ENCODE measurements at regions not wholly inside any gene's neighbourhood (a gene's known extent, or its start where the extent isn't known, plus 50 kb on each side); places are given as distances from the start of the nearest gene placed in this dataset.

DNA sequence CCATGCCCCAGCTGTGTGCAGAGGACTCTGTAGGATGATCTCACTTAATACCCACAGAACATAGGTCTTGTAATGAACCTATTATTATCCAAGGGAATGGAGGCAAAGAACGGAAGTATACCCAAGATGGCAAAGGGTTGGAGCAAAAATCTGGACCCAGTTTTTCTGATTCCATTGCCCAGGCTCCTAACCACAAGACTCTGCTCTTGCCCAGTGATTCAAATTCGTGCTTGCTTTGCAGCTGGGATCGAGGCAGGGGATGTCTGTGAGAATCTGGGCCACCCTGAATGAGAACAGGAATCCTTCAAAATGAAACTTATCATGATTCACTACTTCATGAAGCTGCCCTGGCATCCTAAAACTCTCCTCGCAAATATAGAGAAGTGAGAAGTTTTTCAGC, 97.5 kb upstream of the KCNJ6 start:
- H3K27ac ChIP-seq, result no peak overlapping the region
- TF ChIP-seq, protein P1, sequence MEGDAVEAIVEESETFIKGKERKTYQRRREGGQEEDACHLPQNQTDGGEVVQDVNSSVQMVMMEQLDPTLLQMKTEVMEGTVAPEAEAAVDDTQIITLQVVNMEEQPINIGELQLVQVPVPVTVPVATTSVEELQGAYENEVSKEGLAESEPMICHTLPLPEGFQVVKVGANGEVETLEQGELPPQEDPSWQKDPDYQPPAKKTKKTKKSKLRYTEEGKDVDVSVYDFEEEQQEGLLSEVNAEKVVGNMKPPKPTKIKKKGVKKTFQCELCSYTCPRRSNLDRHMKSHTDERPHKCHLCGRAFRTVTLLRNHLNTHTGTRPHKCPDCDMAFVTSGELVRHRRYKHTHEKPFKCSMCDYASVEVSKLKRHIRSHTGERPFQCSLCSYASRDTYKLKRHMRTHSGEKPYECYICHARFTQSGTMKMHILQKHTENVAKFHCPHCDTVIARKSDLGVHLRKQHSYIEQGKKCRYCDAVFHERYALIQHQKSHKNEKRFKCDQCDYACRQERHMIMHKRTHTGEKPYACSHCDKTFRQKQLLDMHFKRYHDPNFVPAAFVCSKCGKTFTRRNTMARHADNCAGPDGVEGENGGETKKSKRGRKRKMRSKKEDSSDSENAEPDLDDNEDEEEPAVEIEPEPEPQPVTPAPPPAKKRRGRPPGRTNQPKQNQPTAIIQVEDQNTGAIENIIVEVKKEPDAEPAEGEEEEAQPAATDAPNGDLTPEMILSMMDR (conservative IDR thresholded peaks at IDR 0.05), result no peak

DNA sequence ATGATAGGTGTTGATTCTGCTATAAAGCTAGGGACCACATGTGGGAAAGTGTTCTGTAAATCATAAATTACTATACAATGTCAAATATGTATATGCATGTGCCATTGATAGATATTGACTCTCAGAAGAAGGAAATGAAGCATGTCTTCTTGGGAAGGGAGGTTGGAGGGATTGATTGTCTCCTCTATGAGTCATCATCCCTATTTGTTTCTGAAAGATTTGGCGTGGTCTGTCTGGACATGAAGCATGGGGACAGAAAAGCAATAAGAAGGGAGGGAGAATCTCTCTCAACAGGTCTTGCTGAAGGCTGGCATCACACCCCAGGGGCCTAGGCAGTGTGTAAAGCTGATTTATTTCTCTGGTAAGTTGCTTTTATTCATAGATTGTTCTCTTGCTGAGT, 98.0 kb upstream of the KCNJ6 start:
- no peak overlapping the region for H3K27ac ChIP-seq
- TF ChIP-seq, protein P1 (conservative IDR thresholded peaks at IDR 0.05), result no peak

DNA sequence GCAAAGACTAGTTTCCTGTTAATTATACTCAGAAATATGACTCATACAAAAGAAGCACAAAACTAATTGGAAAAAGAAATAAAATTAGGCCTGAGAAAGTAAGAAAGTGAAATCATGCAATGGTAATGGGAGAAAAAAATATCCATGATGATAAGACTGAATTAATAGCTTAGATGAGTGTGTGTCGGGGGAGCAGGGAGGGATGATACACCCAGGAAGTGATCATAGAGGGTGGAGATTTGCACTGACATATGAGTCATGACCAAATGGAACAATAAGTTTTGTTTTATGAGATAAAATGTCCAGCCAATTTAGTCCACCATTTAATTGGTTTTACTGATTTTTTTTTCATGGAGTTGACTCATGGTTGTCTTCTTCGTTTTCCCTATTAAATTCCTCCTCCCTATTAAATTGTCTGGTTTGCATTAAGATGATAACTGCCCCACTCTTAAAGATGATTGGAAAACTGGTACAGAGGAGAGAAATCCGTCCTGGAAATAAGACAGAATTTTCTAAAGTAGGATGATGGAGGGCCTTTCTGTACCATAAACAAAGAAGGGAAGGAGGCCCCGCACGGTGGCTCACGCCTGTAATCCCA, 111.7 kb upstream of the KCNJ6 start:
- H3K27ac ChIP-seq, result no peak overlapping the region
- TF ChIP-seq, protein P1 (conservative IDR thresholded peaks at IDR 0.05), result no peak

DNA sequence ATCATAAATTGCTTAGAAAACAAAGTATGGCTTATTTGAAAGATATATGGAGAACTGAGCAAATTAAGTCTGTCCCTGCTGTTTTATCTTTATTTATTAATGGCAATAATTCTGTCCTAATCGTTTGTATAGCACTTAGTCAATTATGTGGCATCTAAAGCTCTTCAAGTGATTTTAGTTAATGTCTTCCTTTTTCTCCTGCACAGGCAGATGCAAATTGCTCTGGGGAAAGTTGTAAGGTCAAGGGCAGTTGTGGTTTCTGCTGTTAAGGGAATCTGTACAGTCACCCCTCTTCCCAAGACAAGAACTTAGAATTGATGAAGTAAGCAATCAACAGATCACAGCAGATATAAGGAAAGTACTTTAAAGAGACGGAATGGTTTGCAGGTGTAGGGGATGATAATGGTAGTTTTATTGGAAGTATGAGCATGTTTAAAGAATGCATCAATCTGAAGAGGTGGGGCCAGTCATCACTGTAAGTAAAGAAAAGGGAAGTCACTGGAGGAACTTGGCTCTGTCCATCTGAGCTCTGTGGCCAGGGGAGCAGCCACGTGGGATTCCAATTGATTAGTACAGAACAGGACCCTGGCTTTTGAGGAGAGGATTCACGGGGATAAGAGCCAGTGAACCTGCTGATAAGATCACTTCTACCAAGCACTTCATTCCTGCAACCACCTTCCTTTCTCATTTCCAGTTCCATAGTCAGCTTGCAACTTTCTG, 116.0 kb upstream of the KCNJ6 start:
- no peak overlapping the region for H3K27ac ChIP-seq
- TF ChIP-seq, protein P1 (conservative IDR thresholded peaks at IDR 0.05), result no peak

DNA sequence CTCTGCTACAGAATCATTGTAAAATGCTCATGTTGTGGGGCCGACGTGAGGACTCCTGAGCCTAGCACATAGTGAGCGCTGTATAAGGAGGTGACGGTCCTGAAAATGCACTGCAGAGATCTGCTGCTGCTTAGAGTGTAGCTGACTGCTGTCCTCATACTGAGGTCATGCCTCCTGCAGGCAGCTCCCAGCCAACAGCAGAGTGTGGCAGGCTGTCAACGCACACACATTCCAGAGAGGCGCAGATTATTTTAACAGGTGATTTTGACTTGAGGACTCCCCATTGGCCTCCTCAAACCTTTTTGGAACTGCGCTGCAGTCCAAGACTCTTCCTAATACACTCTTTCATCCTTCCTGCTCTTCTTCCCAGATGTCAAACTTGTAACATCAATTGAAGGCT, 119.8 kb upstream of the KCNJ6 start:
- TF ChIP-seq, protein P1 (conservative IDR thresholded peaks at IDR 0.05), result no peak
- no peak overlapping the region for H3K27ac ChIP-seq

DNA sequence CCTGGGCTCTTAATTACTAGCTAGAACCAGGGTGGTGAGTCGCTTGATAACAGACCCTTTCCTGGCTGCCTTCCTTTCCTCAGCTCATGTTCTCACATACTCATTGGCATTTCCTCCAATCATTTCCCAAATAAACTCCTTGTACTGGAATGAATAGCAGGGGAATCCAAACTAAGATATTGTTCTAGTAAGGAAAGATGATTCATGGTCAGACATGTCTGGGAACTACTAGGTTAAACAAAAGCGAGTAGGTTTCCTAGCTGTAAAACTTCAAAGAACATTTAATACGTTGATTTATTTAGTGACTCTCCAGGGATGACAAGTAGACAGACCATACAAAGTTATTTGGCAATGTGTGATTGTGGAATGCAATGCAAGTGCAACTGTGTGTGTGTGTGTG, 121.2 kb upstream of the KCNJ6 start:
- TF ChIP-seq, protein P1 (conservative IDR thresholded peaks at IDR 0.05), result no peak
- H3K27ac ChIP-seq, result no peak overlapping the region

DNA sequence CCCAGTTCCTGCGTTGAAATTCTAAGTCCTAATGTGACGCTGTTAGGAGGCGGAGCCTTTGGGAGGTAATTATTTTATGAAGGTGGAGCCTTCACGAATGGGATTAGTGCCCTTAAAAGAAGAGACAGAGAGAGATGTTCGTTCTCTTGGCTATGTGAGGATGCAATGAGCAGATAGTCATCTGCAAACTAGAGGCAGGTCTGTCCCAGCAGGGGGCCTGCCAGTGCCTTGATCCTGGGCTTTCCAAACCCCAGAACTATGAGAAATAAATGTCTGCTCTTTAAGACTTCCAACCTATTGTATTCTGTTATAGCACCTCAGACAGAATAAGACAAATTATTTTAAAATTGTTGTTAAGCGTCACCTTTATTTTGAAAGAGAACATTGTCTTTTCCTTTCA, 123.1 kb upstream of the KCNJ6 start:
- TF ChIP-seq, protein P1 (conservative IDR thresholded peaks at IDR 0.05), result peak; percentile 44; the same call in 1 of the 2 replicates
- no peak overlapping the region for H3K27ac ChIP-seq
